Muscle layer of duodenum (tissue), 2 donors: ENCODE measurements at regions not wholly inside any gene's neighbourhood (a gene's known extent, or its start where the extent isn't known, plus 50 kb on each side); places are given as distances from the start of the nearest gene placed in this dataset.
"Not testable (repeated sequence)": the region's sequence is repeated elsewhere in the genome, so short reads cannot be mapped to it uniquely, and the experiment has no call there.

ENCODE experiments used
- H3K27ac ChIP-seq: one replicate; pipeline ENCODE4 v1.7.0; 2013; ENCODE audit warnings: mild to moderate bottlenecking, low read length
- H3K27me3 ChIP-seq: one replicate; pipeline ENCODE4 v1.7.0; 2013; ENCODE audit warnings: low read depth, mild to moderate bottlenecking, control low read depth, low read length
- H3K36me3 ChIP-seq, 2 donors: one replicate each; pipeline ENCODE4 v1.7.0; 2013; ENCODE audit warnings: low read length in 2 of 2, control low read depth in 1 of 2, mild to moderate bottlenecking in 1 of 2; ENCODE audit not compliant: insufficient read depth in 2 of 2, control insufficient read depth in 1 of 2
- H3K4me1 ChIP-seq, 2 donors: one replicate each; pipeline ENCODE4 v1.7.0; 2013; ENCODE audit warnings: low read length in 2 of 2, mild to moderate bottlenecking in 2 of 2, control low read depth in 1 of 2, moderate library complexity in 1 of 2; ENCODE audit not compliant: insufficient read depth in 2 of 2, control insufficient read depth in 1 of 2
- H3K4me3 ChIP-seq, 2 donors: one replicate each; pipeline ENCODE4 v1.7.0; 2013; ENCODE audit warnings: low read length in 2 of 2, low read depth in 1 of 2, mild to moderate bottlenecking in 1 of 2
- H3K9me3 ChIP-seq, 2 donors: one replicate each; pipeline ENCODE4 v1.7.0; 2013; ENCODE audit warnings: low read length in 2 of 2, control low read depth in 1 of 2, mild to moderate bottlenecking in 1 of 2; ENCODE audit not compliant: control insufficient read depth in 1 of 2
- donor health status: healthy.

DNA sequence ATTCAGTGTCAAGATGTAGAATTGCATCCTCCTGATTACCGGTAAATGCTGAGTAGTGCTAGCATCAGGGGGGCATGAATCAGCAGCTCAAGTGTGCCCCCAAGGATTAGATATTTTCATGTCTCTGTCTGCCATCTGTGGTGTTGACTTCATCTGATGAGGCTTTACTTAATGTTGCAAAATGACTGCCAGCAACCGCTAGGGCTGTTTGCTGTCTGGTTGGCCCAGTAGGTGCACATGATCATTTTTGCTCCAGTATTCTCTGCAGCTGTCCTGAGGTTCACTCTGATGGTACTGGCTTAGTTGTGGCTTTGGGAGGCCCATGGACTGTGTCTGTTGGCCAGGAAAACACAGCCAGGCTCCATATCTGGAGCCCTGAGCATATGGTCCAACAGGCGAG, 316.4 kb downstream of the SOX2 start:
- H3K4me1 ChIP-seq = no peaks in the 10 kb centered on the region
- H3K9me3 ChIP-seq = no peaks in the 10 kb centered on the region
- H3K36me3 ChIP-seq = no peaks in the 10 kb centered on the region
- H3K4me3 ChIP-seq = no peak overlapping the region
- no peaks in the 10 kb centered on the region for H3K27me3 ChIP-seq
- H3K27ac ChIP-seq = no peak overlapping the region

- not testable (repeated sequence) for H3K27ac ChIP-seq, H3K27me3 ChIP-seq, H3K9me3 ChIP-seq, H3K4me1 ChIP-seq, H3K36me3 ChIP-seq, H3K4me3 ChIP-seq
Measured at GRCh38 chr3:182034231-182034630, 322.5 kb downstream of the SOX2 start.

DNA sequence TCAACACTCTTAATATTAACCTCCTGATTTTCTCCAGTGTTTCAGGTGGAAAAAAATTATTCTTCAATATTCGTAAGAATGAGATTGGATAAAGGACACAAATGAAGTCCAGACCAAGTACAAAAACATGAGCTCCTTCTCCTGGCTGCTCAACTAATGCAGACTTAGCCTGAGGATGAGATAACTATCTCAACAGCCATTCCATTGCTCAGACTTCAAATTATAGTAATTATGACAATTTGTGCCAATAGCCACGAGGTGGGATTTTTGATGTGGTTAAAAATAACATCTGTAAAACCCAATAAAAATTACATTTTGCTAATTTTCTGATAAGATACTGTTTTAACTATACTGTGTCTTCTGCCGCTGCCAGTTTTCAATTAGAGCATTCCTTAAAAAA, 323.6 kb downstream of the SOX2 start:
- Histone ChIP-seq H3K27me3 (no peaks in the 10 kb centered on the region), H3K27ac (no peak overlapping the region), H3K4me3 (no peak overlapping the region), H3K36me3 (no peaks in the 10 kb centered on the region), H3K9me3 (peaks cover 0 to 3% of the 10 kb centered on the region in 2 donors), H3K4me1 (no peaks in the 10 kb centered on the region)

DNA sequence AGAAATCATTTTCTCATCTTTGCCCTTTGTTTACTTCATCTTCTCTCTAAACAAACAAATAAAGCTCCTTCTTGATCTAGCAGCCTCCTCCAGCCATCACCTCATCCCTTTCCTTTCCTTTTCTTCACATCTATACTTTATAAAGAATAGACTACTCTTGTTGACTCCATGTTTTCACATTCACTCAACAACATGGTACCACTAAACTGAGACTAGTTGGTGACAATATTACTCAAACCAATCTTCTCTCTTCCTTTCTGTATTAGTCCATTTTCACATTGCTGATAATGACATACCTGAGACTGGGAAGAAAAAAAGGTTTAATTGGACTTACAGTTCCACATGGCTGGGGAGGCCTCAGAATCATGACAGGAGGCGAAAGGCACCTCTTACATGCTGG, 324.7 kb downstream of the SOX2 start:
- Histone ChIP-seq H3K9me3 (peaks cover 0 to 3% of the 10 kb centered on the region in 2 donors), H3K27me3 (no peaks in the 10 kb centered on the region), H3K4me1 (no peaks in the 10 kb centered on the region), H3K27ac (no peak overlapping the region), H3K36me3 (no peaks in the 10 kb centered on the region), H3K4me3 (no peak overlapping the region)

DNA sequence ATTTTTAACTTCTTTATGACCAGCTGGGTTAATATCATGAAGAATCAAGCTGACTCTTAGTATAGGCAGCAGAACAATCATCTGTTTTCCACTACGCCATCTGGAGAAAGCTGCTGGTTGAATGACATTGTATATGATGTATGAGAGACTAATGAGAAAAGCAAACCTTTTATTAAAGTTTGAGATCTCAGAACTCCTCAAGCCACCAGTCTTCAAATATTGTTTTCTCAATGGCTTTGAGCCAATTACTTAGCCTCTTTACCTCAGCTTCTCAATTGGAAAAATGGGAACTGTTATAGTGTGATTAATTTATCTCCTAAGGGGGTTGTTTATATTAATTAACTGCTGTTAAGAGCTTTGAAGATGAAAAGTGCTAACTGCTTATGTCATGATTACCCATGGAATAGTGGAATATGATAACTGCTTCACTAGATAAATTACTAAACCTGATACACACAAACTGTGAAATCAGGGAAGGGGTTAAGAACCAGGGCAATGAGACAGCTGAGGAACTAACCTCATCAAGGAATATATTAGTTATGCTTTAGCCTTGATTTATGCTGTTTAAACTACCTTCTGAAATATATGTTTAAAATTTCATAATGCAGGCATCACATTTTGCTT, 330.1 kb downstream of the SOX2 start:
- no peak overlapping the region for H3K4me3 ChIP-seq
- no peaks in the 10 kb centered on the region for H3K4me1 ChIP-seq
- H3K9me3 ChIP-seq = peaks cover 0 to 3% of the 10 kb centered on the region in 2 donors
- no peaks in the 10 kb centered on the region for H3K27me3 ChIP-seq
- H3K36me3 ChIP-seq = no peaks in the 10 kb centered on the region
- H3K27ac ChIP-seq = no peak overlapping the region

- Histone ChIP-seq H3K27me3 (no peaks in the 10 kb centered on the region), H3K4me3 (no peak overlapping the region), H3K4me1 (no peaks in the 10 kb centered on the region), H3K27ac (no peak overlapping the region), H3K36me3 (no peaks in the 10 kb centered on the region), H3K9me3 (no peaks in the 10 kb centered on the region)
Measured at GRCh38 chr3:182045736-182046135, 334.0 kb downstream of the SOX2 start.

GRCh38 chr3:182046166-182046764, 334.5 kb downstream of the SOX2 start:
- Histone ChIP-seq H3K36me3 (no peaks in the 10 kb centered on the region), H3K4me3 (no peak overlapping the region), H3K27ac (no peak overlapping the region), H3K9me3 (no peaks in the 10 kb centered on the region), H3K4me1 (no peaks in the 10 kb centered on the region), H3K27me3 (no peaks in the 10 kb centered on the region)

DNA sequence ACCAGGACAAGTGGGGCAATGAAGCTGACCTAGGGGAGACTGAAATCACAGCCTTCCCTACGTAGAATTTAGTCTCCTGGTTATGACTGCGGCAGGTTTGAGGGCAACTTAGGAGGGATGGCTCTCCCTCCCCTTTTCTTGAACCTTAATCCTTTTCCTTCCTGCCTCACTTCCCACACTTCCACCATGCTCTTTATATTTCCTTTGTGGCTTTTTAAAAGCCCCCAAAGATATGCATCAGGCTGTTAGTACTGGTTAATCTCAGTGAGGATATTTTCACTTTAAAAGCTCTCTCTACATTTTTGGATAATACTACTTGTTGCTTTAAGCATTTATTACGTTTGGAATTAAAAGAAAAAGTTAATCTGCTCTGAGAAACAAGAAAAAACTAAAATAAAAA, 339.2 kb downstream of the SOX2 start:
- no peaks in the 10 kb centered on the region for H3K27me3 ChIP-seq
- no peak overlapping the region for H3K4me3 ChIP-seq
- no peaks in the 10 kb centered on the region for H3K9me3 ChIP-seq
- no peak overlapping the region for H3K27ac ChIP-seq
- H3K4me1 ChIP-seq = no peaks in the 10 kb centered on the region
- H3K36me3 ChIP-seq = no peaks in the 10 kb centered on the region

- no peak overlapping the region for H3K27ac ChIP-seq
- no peaks in the 10 kb centered on the region for H3K36me3 ChIP-seq
- H3K4me1 ChIP-seq = no peaks in the 10 kb centered on the region
- H3K27me3 ChIP-seq = no peaks in the 10 kb centered on the region
- H3K4me3 ChIP-seq = no peak overlapping the region
- H3K9me3 ChIP-seq = no peaks in the 10 kb centered on the region
Measured at GRCh38 chr3:182052332-182052731, 340.6 kb downstream of the SOX2 start.

DNA sequence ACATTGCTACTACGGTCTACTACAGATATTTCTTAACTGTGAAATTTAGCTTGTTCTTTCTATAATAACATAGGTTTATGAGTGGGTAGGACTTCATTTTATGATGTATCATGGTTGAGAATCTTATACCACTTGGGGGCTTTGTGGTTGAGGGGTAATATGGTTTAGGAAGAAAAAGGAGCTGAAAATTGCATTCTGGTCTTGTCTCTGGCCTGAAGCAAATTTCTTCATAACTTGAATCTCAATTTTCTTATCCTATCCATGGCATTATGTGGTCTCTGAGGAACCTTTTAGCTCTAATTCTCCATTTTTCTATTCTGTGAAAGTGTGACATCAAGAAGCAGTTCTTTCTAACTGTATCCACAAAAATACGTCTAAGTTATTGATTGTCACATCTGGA, 341.0 kb downstream of the SOX2 start:
- Histone ChIP-seq H3K27me3 (no peaks in the 10 kb centered on the region), H3K4me1 (no peaks in the 10 kb centered on the region), H3K9me3 (no peaks in the 10 kb centered on the region), H3K36me3 (no peaks in the 10 kb centered on the region), H3K27ac (no peak overlapping the region), H3K4me3 (no peak overlapping the region)

DNA sequence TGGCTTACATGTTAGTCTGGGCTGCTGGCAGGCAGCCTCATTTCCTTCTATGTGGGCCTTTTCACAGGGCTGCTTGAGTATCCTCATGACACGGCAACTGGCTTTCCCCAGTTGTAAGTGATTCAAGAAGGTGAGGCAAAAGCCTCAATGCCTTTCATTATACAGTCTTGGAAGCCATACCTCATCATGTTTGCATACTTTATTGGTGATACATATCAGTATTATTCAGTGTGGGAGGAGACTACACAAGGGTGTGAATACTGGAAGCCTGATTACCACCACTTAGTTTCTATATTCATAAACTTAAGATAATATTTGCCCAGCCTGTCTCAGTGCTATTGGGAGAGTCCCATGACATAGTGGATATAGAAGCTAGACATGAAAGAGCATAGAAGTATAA, 346.8 kb downstream of the SOX2 start:
- Histone ChIP-seq H3K4me1 (no peaks in the 10 kb centered on the region), H3K27ac (no peak overlapping the region), H3K9me3 (no peaks in the 10 kb centered on the region), H3K27me3 (no peaks in the 10 kb centered on the region), H3K36me3 (no peaks in the 10 kb centered on the region), H3K4me3 (no peak overlapping the region)

- no peaks in the 10 kb centered on the region for H3K9me3 ChIP-seq
- H3K4me3 ChIP-seq = no peak overlapping the region
- H3K27me3 ChIP-seq = no peaks in the 10 kb centered on the region
- H3K4me1 ChIP-seq = no peaks in the 10 kb centered on the region
- H3K36me3 ChIP-seq = no peaks in the 10 kb centered on the region
- H3K27ac ChIP-seq = no peak overlapping the region
Measured at GRCh38 chr3:182063742-182064141, 352.0 kb downstream of the SOX2 start.
